IPS DF 6.9 (cell line): ENCODE measurements at regions not wholly inside any gene's neighbourhood (a gene's known extent, or its start where the extent isn't known, plus 50 kb on each side); places are given as distances from the start of the nearest gene placed in this dataset.

Experiments used
- DNase-seq: peaks from one replicate; pipeline ENCODE4 v3.0.0-alpha.2; 2013; ENCODE audit warnings: low read depth, low spot score
- H3K27ac ChIP-seq: one replicate; pipeline ENCODE4 v1.5.1; 2013; ENCODE audit warnings: low read length, control low read depth
- H3K27me3 ChIP-seq: 2 replicates; pipeline ENCODE4 v1.6.1; 2013; ENCODE audit warnings: mild to moderate bottlenecking, low read length; ENCODE audit not compliant: control insufficient read depth, insufficient read depth
- H3K36me3 ChIP-seq: 2 replicates; pipeline ENCODE4 v1.6.1; 2013; ENCODE audit warnings: low read length; ENCODE audit not compliant: control insufficient read depth, insufficient read depth
- H3K4me1 ChIP-seq: 2 replicates; pipeline ENCODE4 v1.6.1; 2013; ENCODE audit warnings: low read length; ENCODE audit not compliant: control insufficient read depth, insufficient read depth
- H3K4me3 ChIP-seq: 2 replicates; pipeline ENCODE4 v1.5.1; 2013; ENCODE audit warnings: mild to moderate bottlenecking, low read length
- H3K9me3 ChIP-seq: 2 replicates; pipeline ENCODE4 v1.6.1; 2013; ENCODE audit warnings: low read length, inconsistent platforms; ENCODE audit not compliant: control insufficient read depth, insufficient read depth
- WGBS: extraction: QIAGEN DNeasy Blood & Tissue Kit; methylation state at CpG from one replicate; pipeline ENCODE4 v1.1.7; 2013; ENCODE audit warnings: mixed read lengths, missing lambda C conversion rate; ENCODE audit not compliant: insufficient read length, insufficient coverage; 5-methylcytosine and 5-hydroxymethylcytosine counted together

GRCh38 chr6:90372885-90373284, 76.2 kb upstream of the BACH2 start:
- no peaks in the 10 kb centered on the region for H3K36me3 ChIP-seq
- no peaks in the 10 kb centered on the region for H3K27me3 ChIP-seq
- H3K9me3 ChIP-seq = no peaks in the 10 kb centered on the region
- no peak overlapping the region for H3K27ac ChIP-seq
- WGBS = no CpG with 5 or more reads among the region's 2 CpGs
- no peak overlapping the region for H3K4me3 ChIP-seq
- no peak for DNase-seq
- peaks cover 2% of the 10 kb centered on the region for H3K4me1 ChIP-seq

GRCh38 chr6:90372450-90372849, 75.8 kb upstream of the BACH2 start:
- no peaks in the 10 kb centered on the region for H3K36me3 ChIP-seq
- WGBS = no CpG with 5 or more reads among the region's 5 CpGs
- no peaks in the 10 kb centered on the region for H3K9me3 ChIP-seq
- no peak for DNase-seq
- no peak overlapping the region for H3K4me3 ChIP-seq
- H3K27ac ChIP-seq = no peak overlapping the region
- H3K27me3 ChIP-seq = no peaks in the 10 kb centered on the region
- H3K4me1 ChIP-seq = peaks cover 2% of the 10 kb centered on the region

GRCh38 chr6:90370493-90370959, 73.9 kb upstream of the BACH2 start:
- H3K4me3 ChIP-seq = no peak overlapping the region

DNA sequence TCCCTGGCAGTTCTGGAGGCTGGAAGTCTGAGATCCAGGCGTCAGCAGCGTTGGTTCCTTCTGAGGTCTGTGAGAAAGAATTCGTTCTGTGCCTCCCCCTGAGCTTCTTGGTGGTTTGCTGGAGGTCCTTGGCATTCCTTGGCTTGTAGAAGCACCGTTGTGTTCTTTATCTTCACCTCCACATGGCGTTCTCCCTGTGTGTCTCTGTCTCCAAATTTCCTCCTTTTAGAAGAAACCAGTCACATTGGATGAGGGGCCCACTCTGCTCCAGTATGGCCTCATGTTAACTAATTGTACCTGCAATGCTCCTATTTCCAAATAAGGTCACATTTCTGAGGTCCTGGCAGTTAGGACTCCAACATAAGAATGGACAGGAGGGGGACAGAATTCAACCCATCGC, 73.0 kb upstream of the BACH2 start:
- no peaks in the 10 kb centered on the region for H3K9me3 ChIP-seq
- no peaks in the 10 kb centered on the region for H3K27me3 ChIP-seq
- H3K27ac ChIP-seq = no peak overlapping the region
- H3K4me3 ChIP-seq = no peak overlapping the region
- no CpG with 5 or more reads among the region's 6 CpGs for WGBS
- H3K36me3 ChIP-seq = no peaks in the 10 kb centered on the region
- H3K4me1 ChIP-seq = peaks cover 4% of the 10 kb centered on the region
- DNase-seq = no peak

More at GRCh38 chr6:90370493-90370959, 73.9 kb upstream of the BACH2 start:
- H3K9me3 ChIP-seq = no peaks in the 10 kb centered on the region
- no peak overlapping the region for H3K27ac ChIP-seq
- no peaks in the 10 kb centered on the region for H3K27me3 ChIP-seq
- DNase-seq = no peak
- no peaks in the 10 kb centered on the region for H3K36me3 ChIP-seq
- peaks cover 2% of the 10 kb centered on the region for H3K4me1 ChIP-seq
- WGBS = no CpG with 5 or more reads among the region's 1 CpG

- H3K27me3 ChIP-seq = no peaks in the 10 kb centered on the region
These were observed 72.4 kb upstream of the BACH2 start for GRCh38 chr6:90369024-90369519.

GRCh38 chr6:90368601-90369000, 72.0 kb upstream of the BACH2 start:
- Histone ChIP-seq H3K36me3 (no peaks in the 10 kb centered on the region), H3K4me3 (no peak overlapping the region), H3K4me1 (peaks cover 7% of the 10 kb centered on the region), H3K9me3 (no peaks in the 10 kb centered on the region), H3K27me3 (no peaks in the 10 kb centered on the region), H3K27ac (no peak overlapping the region)
- DNase-seq = no peak

More at GRCh38 chr6:90369024-90369519, 72.4 kb upstream of the BACH2 start:
- H3K4me3 ChIP-seq = no peak overlapping the region
- no CpG with 5 or more reads among the region's 9 CpGs for WGBS
- peaks cover 7% of the 10 kb centered on the region for H3K4me1 ChIP-seq
- H3K27ac ChIP-seq = no peak overlapping the region
- H3K36me3 ChIP-seq = no peaks in the 10 kb centered on the region
- peak; percentile 43 for DNase-seq
- H3K9me3 ChIP-seq = no peaks in the 10 kb centered on the region

GRCh38 chr6:90368001-90368400, 71.4 kb upstream of the BACH2 start:
- peaks cover 7% of the 10 kb centered on the region for H3K4me1 ChIP-seq
- no peaks in the 10 kb centered on the region for H3K9me3 ChIP-seq
- DNase-seq = no peak
- no peaks in the 10 kb centered on the region for H3K27me3 ChIP-seq
- H3K4me3 ChIP-seq = no peak overlapping the region
- no peak overlapping the region for H3K27ac ChIP-seq
- H3K36me3 ChIP-seq = no peaks in the 10 kb centered on the region
- no CpG with 5 or more reads among the region's 3 CpGs for WGBS

DNA sequence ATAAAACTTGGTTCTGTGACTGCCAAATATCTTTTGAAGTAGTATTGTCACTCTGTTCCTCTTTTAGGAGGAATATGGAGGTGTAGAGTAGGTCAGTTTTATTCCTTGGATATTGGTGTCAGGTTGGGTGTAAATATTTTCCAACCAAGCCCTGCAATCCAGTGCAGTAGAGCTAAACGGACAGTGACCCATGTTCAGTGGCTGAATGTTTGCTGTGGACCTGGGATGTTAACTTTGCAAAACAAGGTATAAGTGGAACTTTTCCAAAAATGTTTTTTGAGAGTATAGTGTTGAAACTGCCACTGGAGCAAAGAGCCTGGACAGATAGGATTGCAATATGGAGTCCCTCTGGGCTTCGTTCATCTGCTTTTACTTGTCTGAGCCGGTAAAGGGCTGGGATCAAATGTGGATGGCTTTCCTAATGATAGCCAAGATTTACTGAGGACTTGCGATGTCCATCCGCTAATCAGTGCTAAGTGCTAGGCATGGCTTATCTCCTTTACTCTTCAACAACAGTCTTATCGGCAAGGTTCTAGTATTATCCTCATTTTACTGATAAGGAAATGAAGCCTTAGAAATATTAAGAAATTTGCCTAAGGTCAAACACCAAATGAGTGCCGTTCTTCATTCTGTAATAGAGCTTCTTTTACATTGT, 69.0 kb upstream of the BACH2 start:
- Histone ChIP-seq H3K4me1 (peaks cover 7% of the 10 kb centered on the region), H3K9me3 (no peaks in the 10 kb centered on the region), H3K27ac (no peak overlapping the region), H3K27me3 (no peaks in the 10 kb centered on the region), H3K36me3 (no peaks in the 10 kb centered on the region), H3K4me3 (no peak overlapping the region)
- no peak for DNase-seq
- no CpG with 5 or more reads among the region's 7 CpGs for WGBS

DNA sequence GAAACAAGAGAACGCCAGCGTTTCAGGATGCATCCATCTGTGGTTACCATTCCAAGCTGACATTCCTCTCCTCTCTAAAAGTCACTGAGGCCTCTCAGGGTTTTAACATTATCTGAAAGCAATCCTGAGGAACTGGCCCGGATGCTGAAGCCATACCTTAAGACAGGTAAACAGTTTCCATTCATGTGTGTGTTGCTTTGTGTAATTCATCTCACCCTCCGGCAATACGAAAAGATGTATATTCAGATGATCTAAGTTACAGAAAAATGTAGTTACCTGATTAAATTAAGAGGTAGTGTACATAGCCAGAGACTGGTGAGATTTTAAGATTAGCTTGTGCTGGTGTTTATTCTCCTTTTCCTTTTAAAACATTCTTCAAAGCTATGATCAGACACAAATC, 68.4 kb upstream of the BACH2 start:
- H3K9me3 ChIP-seq = no peaks in the 10 kb centered on the region
- no peak for DNase-seq
- no CpG with 5 or more reads among the region's 5 CpGs for WGBS
- H3K27ac ChIP-seq = no peak overlapping the region
- H3K36me3 ChIP-seq = no peaks in the 10 kb centered on the region
- no peaks in the 10 kb centered on the region for H3K27me3 ChIP-seq
- peaks cover 7% of the 10 kb centered on the region for H3K4me1 ChIP-seq
- no peak overlapping the region for H3K4me3 ChIP-seq

DNA sequence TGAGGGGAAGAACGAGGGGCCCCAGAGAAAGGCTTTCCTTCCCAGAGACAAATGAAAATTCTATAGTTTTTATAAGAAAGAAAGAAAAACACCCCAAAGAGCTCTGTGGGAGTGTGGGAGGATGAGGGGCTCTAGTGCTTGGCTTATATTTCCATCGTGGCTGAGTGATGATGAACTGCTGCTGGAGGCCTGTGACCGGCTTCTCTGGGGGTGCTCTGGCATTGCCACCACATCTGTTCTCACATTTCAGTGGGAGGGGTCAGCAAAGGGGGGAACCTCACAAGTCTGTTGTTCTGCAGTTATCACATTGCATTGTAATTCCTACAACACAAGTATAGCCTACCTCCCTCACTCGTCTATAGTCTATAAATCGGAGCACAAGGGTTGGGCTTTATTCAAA, 67.6 kb upstream of the BACH2 start:
- Histone ChIP-seq H3K4me1 (peaks cover 4% of the 10 kb centered on the region; the same call in 1 of the 2 replicates), H3K27ac (no peak overlapping the region), H3K9me3 (no peaks in the 10 kb centered on the region), H3K36me3 (no peaks in the 10 kb centered on the region), H3K4me3 (no peak overlapping the region), H3K27me3 (no peaks in the 10 kb centered on the region)
- no peak for DNase-seq
- no CpG with 5 or more reads among the region's 5 CpGs for WGBS

DNA sequence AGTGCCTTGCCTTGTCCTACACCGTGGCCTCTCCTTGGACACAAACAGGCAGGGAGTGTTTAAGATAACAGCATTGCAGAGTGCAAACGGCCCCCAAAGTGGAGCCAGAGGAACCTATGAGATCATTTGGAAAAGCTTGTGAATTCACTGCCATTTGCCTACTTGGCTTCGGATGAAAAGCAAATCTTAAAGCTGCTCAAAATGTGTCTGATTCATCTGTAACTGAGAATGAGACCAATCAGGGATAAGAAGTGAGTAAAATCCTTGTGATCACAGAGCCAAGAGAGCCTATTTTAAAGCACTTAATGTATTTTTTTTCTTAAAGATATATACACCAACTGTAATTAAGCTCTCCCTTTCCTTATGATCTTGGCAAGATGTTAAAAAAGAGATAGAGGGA, 65.7 kb upstream of the BACH2 start:
- no CpG with 5 or more reads among the region's 3 CpGs for WGBS
- no peak for DNase-seq

More for the DNA sequence above, 65.7 kb upstream of the BACH2 start:
- no peaks in the 10 kb centered on the region for H3K9me3 ChIP-seq
- H3K4me3 ChIP-seq = no peak overlapping the region
- no peaks in the 10 kb centered on the region for H3K27me3 ChIP-seq
- H3K36me3 ChIP-seq = no peaks in the 10 kb centered on the region
- no peak overlapping the region for H3K27ac ChIP-seq
- H3K4me1 ChIP-seq = peaks cover 4% of the 10 kb centered on the region; the same call in 1 of the 2 replicates
